ENCODE measurements at regions not wholly inside any gene's neighbourhood (a gene's known extent, or its start where the extent isn't known, plus 50 kb on each side); places are given as distances from the start of the nearest gene placed in this dataset.

DNA sequence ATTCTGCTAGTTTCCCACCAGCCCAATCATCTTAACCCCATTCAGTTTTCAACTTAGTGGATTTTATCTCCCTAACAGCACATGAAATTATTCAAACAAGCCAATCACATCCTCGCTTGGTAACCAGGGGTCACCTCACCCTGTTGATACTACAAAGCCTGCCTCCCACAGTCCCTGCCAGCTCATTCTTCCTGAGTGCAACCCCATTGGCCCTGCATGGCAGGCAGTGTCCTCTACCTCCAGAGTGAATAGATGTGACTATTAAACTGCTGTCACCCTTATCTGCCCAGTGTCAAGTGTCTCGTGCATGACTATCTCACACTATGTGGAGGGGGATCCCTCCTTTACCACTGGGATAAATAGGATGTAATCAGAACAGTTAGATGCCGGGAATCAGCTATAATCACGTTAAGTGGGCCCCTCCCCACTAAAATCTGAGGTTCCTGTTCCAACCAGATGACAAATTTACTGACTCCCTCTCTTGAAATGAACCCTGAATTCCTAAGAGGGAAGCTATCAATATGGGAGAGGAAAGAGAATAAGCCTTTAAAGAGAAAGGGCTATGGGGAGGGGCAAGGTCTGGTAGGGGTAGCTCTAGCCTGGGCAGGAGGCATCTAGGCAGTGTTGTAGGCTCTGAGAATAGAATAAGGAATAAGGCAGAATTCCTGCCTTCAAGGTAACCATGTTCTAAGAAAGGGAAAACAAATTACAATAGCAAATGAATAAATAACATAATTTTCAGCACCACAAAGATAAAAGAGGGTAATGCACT is 155.9 kb downstream of the SLC30A10 start:
- DNase-seq, result no peak

DNA sequence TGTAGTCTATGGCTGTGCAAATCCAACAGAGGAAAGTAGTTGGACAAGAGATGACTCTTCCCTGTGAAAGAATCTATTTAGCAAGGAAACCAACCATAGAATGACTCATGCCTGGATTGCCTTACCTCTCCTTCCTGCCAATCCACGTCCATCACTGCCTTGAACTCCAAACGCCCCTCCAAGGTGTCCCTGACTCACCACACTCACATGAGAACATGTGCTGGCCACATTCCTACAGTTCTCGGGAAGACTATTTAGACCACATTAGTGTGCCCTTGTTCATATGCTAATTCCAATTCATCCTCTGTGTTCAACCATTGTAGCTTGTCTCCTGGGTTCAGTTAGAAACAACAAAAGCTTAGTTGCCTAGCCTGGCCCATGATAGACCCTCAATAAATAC is 157.3 kb downstream of the SLC30A10 start:
- no peak for DNase-seq

DNA sequence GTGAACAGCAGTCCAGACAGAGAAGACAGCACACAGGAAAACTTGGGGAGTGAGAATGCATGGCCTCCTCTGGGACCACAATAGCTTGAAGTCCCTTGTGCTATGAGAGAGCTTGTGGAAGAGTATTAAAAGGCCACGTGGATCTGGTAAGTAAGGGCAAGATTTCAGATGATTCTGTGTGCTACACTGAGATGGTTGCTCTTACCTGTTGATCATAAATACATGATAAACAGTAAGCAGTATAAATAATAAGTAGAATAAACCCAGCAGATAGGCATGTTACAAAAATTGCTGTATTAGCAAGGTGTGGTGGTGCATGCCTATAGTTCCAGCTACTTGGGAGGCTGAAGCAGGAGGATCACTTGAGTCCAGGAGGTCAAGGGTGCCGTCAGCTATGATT is 150.4 kb upstream of the ZC3H11B start:
- DNase-seq, result no peak

DNA sequence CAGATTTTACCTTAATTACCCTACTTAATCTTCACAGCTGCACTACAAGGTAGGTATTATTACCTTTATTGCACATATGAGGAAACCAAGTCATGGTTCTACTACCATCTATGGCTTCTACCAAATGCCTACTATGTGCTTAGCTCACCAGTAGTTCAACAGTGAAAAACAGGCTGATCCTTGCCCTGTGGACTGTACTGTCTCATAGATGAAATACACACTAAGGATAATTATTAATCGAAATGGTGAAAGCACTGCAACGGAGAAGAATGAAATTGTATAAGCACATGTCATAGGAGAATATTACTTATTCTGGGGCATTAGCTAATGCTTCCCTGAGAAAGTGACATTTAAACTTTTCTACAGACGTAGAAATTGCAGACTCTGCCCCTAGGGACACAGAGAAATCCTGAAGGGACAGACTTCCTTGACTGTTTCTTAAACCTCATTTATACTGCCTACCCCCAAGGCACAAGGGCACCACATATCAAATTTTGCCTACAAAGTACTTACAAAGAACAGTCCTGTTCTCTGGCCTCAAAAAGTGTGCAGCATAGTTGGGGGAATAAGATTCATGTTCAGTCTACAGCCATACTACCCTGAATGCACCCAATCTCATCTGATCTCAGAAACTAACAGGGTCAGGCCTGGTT is 148.4 kb upstream of the ZC3H11B start:
- no peak for DNase-seq

DNA sequence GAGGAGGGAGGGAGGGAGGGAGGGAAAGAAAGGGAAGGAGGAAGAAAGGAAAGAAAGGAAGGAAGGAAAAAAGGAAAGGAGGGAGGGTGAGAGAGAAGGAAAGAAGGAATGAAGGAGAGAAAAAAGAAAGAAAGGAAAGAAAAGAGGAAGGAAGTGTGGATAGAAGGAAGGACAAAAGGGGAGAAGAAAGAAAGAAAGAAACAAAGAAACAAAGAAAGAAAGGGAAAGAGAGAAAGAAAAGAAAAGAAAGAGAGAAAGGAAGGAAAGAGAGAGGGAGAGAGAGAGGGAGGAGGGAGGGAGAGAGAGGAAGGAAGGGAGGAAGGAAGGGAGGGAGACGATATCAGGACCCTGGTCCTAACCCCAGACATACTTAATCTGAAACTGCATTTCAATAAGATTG is 146.2 kb upstream of the ZC3H11B start:
- DNase-seq, result no peak

DNA sequence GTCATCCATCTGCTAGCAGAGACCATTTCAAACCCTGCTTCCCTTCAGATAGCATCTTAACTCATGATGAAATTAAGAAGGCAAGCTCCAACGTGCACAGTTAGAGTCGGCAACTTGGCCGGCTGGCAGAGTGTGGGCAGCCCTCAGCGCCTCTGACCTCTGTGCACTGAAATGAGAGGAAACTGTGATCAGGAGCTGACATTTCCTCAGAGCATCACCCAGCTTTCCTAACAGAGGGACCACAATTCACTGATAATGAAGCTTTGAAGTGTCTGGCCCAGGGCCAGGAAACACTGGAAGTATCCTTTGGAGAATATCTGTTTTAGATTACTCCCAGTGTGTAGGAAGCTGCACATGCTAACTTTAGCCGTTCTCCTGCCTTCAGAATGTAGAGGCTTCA is 145.0 kb upstream of the ZC3H11B start:
- DNase-seq, result no peak

DNA sequence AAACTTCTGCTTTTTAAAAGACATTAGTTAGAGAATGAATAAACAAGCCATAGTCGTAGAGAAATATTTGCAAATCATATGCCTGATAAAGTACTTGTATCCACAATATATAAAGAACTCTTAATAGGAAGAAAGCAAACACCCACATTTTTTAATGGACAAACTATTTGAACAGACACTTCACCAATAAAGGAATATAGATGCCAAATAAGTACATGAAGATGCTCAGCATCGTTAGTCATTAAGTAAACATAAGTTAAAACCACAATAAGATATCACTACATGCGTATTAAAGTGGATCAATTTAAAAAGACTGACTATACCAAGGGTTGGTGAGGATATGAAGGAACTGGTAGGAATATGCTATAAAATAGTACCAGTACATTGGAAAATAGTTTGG is 142.3 kb upstream of the ZC3H11B start:
- DNase-seq, result no peak

DNA sequence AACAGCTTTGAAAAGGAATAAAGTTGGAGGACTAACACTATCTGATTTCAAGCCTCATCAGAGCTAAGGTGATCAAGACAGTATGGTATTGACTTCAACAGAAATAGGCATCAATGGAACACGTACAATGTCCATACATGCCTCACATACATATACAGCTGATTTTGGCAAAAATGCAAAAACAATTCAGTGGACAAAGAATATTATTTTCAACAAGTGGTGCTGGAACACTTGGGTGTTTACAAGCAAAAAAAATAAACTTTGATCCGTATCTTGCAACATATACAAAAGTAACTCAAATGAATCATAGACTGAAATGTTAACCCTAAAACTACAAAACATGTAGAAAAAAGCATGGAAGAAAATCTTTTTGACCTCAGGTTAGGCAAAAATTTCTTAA is 141.9 kb upstream of the ZC3H11B start:
- DNase-seq, result no peak

DNA sequence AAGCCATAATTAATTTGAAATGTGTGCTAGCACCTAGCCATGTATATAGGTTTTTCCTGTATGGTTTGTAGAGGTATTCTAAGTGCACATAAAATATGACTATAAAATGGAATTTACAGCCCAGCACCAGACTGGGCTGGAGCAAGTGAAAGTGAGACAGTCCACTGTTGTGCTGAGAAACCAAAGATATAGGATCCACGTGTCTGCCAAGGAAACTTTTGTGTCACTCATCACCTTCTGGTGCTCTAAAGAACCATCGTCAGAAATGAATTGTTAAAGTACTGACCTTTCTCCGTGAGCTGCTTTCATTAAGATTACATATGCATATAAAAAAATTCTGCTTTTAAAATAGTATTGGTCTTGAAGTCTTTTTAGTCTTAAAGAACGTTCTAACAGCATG is 141.0 kb upstream of the ZC3H11B start:
- no peak for DNase-seq

DNA sequence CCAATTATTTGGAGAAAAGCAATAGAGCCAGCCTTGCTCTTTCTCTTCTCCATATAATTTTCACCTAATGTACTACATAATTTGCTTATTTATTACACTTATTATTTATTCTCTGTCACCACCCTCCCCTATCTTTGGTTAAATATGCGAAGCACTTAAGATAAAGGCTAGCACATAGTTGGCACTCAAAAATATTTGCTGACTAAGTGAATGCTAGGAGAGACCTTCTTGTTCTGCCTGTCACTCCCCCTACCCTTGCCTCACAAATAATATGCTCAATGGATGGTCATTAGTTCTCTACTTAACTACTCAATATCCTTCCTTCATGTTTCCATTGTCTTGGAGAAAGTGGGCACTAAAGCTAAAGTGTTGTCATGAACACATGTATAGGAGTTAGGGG is 139.7 kb upstream of the ZC3H11B start:
- no peak for DNase-seq

DNA sequence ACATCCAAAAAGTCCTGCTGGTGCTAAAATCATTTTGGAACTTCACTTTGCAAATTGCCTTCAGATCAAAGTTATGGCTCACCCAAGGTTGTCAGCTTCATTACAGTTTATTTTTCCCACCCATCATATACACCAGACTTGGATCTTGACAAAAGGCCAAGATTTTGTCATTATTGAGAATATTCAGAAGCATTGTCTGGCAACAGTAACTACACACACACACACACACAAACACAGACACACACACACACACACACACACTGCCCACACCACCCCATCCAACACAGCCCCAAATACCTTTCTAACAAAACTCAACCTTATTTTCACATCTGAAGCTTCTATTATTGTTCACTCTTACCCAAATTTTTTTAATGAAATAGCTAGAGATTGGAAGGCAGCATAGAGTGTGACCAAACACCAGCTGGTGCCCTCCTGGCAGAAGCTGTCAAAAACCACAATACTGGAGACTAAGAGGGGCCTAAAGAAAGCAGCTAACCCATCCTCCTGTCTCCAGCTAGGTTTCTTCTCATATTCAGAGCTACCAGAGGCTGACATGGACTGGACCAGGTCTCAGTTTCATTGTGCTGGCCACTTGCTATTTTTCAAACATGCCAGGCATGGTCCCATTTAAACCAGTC is 139.1 kb upstream of the ZC3H11B start:
- DNase-seq, result no peak

DNA sequence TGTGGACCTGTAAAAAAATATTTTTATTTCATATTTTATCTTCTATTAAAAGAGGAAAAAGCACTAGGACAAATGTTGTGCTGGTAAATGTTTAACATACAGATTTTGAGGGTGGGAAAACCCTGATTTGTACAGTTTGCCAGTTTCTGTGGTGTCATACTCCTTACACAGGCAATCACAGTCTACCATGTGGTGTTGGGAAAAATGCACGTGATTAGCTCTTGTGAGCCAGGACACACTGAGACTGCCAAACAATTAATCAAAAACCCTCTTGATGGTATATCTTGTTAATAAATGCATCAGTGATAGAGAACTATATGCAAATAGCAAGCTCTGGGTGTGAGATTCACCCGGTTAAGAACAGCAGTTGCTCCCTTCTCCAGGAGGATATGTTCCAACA is 136.5 kb upstream of the ZC3H11B start:
- no peak for DNase-seq

DNA sequence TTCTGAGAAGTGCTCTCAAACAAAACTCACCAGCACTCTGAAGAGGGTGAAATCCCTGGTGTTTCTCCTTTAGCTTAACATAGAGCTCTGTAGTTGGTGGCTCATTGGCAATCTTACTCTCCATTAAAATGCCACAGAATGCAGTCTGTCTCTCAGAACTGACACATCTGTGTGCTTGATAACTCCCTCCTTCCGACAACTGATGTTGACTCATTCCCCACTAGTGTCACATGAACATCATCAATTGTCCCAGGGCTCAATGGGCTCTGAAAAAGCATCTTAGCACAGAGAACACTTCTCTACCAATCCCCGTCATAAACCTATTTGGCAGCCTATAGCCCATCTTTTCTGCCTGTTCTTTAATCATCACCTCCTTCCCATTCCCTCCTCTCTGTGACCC is 133.2 kb upstream of the ZC3H11B start:
- no peak for DNase-seq

DNA sequence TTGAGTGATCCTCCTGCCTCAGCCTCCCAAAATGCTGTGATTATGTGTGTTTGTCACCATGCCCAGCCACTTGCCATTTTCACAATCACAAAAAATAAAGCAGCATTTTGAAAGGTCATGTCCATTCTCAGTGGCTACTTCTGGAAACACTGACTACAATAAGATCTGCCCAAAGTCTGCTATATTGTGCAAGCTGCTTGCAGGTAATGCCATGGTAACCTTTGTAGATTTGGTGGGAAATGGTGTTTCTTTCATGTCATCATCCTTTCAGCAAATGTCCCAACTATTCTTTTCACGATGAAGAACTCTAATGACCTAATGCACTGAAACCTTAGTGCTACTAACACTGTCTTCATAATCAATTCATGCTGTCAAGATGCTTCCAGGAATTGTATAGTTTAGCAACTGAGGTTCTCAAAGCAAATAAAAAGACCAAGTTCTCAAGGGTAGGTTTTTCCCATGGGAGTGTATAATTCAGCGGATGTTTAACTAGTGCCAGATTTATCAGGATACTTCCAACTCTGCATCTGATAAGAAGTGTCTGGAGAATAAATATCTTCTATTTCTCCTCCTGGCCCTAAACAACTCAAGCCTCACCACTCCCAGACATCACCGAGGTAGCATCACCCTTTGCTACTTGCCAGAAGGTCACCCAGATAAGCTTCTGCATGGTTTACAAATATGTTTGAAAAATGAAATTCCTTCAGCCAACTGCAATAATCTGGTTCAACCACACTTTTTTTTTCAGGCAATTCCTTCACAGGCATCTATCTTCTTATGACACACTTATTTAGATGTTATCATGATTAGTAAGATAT is 132.0 kb upstream of the ZC3H11B start:
- DNase-seq, result no peak

DNA sequence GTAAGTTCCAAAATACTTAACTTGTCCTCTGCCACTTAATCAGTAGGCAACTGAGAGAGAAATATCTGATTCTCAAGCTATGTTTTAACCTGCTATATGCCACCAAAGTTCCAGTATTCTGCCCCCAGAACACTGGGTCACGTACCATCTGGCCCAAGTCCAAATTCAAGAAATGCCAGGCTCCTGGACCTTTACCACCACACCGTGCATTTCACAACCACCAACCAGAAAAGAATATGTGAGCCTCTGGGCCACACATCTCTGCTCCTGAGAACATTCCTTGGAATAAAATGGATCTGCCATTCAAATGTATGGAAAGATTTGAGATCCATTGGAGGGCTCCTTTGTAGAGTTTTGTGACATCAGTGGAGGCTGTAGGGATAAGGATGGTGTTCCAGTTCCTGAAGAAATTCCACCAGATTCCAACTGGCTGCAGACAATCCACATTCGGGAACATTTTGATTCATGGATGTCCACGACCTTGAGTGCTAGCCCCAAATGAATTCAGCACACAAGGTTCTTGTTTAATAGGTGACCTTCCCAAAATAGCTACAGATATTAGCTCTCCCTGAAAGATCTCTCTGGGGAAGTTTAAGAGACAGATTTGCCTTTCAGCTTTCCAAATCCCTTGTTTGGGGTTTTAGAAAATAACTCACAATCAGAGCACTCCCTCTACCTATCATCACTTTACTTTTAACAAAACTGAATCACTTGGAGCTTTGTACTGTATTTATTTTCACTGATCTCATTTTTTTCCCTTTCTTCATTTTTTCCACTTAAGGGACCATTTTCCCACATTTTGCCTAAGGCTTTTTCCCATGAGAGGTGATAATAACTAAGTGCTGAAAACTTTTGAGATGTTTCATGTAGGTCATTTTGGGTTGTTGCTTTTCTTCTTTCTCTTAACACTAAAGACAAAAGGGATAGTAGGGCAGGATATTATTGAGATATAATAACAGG is 128.4 kb upstream of the ZC3H11B start:
- DNase-seq, result no peak

DNA sequence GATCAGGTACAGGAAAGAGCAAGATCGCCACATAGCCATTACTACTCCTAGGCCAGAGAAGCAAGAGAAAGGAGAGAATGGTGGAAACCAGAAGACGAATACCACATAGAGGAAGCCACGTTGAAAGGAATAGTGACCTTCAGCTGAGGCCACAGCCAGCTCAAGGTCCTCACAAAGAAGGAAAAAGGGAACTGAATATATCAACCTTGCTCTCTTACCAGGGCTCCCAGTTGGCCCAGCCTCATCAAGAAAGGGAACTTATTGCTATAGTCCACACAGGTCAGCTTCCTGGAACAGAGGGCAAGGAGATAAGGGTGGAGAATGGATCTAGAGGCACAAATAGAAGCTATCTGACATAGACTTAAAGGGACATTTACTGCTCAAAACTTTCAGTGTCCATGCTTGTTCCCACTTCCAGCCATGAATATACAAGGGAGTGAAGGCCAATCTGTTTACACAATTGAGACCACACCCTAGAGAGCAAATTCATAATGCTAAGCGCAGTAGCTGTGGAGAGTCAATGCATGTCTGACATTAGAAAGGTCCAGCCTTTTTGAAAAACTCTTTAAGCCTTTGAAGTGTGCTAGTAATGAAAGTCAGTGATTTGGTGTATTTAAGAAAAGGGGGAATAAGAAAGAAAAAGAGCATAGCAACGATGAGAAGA is 120.7 kb upstream of the ZC3H11B start:
- DNase-seq, result no peak

DNA sequence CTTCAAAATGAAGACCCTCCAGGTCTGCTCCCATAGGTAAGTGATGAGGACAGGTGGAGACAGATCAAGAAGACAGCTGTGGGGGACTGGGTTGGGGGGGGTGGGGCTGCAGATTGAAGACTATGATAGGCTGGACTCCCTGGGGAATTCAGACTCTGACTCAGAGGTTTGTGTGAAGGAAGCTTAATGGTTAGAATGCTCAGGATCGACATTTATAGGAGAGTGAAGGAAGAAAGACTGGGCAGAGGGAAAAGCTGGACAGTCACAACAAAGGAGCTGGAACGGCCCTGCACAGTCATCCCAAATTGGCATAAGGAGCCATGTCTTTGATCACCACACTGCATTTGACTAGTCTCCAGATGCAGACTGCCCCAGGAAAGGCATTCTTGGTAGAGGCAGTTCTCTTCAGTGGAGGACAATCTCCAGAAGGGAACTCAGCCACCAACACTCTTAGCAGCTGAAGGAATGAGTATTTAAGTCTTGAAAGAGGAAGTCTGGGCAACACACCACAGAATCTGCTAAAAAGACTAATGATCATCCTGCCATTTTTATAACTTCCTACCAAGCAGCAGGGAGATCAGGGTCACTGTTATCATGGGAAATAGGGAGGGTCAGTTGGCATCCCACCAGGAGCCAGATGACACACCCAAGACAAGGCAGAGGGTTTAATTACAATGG is 120.0 kb upstream of the ZC3H11B start:
- no peak for DNase-seq

DNA sequence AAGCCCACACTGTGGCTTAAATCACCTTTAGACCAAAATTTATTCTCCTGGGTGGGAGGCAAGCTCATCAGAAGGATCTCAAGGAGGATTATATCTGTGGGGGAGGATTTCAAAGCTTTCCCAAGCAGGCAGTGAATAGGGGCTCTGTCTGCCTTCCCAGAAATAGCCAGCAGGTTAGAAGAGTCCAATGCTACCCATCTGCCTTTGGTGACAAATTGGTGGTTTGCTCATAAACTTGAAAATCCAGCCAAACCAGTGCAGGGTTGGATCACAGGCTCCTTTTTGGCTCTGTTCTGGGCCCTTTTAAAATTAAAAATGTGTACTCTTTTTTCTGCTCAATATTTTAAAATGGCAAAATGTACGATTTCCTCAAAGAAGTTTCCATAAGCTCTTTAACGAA is 118.9 kb upstream of the ZC3H11B start:
- no peak for DNase-seq

DNA sequence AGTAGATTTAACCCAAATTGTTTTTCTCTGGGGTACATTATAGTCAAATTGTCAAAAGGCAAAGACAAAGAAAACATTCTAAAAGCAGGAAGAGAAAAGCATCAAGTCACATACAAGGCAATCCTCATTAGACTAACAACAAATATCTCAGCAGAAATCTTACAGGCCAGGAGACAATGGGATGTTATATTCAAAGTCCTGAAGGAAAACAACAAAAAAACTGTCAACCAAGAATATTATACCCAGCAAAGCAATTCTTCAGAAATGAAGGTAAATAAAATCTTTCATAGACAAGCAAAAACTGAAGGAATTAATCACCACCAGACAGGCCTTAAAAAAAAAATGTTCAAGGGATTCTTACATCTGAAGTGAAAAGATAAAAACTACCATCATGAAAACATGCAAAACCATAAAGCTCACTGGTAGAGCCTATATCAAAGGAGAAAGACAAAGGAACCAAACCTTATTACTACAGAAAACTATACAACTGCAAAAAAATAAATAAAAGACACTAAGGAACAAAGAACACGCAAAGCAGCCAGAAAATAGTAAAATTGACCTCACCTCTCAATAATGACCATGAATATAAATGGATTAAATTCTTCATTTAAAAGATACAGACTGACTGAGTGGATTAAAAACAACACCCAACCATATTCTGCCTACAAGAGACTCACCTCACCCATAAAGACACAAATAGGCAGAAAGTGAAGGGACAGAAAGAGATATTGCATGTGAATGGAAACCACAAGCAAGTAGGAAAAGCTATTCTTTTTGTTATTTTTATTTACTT is 113.8 kb upstream of the ZC3H11B start:
- DNase-seq, result no peak

DNA sequence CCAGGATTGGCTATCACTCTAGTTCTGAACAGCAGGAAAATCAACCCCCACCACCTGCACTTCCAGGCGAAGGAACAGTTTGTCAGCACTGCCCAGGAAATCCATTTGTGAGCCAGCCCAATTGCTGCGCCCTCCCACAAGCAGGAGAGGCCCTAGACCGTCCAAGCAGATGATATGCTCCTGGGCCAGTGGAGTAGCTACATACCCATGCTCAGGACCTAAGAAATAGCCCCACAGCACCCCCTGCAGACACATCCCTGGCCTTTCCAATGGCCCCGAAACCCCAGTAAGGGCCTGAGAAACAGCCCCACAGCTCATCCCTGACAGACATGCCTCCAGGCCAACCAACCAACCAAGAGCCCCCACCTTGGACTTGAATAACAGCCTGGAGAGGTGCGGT is 111.5 kb upstream of the ZC3H11B start:
- no peak for DNase-seq

Measured in suppressor macrophage treated with lipopolysaccharide for 1 hour (primary cell).